ENCODE measurements at regions not wholly inside any gene's neighbourhood (a gene's known extent, or its start where the extent isn't known, plus 50 kb on each side); places are given as distances from the start of the nearest gene placed in this dataset.

DNA sequence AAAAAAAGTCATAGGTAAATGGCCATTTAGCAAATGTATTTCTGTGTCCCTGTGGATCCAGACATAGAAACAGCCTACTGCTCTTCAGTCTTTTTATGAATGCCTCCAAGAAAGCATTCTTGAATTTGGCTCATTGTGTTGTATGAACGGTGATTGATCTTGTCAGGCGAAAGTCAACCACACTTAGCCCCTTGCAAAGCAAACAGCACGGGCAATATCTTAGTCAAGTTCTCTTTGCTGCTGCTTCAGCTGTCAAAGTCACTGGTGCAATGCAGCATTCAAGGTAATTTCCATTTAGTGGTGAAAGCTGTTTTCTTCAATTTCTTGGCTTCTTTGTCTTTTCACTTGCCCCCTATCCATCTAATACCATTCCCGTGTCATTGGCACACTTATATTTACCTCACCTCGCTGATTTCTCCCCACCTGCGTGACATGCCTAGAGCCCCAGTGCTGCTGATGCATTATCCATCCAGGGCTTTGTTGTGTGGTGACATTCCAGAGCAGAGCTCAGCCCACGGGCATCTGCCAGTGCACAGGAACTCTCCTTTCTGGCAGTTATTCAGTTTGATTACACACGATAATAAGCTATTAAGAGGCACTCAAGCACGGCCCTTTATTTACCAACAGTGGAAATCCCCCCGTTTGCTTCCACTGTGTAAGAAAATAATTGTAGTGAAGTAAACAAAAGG lies 362.3 kb upstream of the NOVA1 start:
- DNase-seq (ENCODE audit: low read depth): no peak
- H3K4me3 ChIP-seq (ENCODE audit: low read depth, low read length): no peak overlapping the region
- in situ Hi-C loops (cut with HindIII; ENCODE audit: low sequenced_read_pairs): no loop called here
- TF ChIP-seq, protein P1, sequence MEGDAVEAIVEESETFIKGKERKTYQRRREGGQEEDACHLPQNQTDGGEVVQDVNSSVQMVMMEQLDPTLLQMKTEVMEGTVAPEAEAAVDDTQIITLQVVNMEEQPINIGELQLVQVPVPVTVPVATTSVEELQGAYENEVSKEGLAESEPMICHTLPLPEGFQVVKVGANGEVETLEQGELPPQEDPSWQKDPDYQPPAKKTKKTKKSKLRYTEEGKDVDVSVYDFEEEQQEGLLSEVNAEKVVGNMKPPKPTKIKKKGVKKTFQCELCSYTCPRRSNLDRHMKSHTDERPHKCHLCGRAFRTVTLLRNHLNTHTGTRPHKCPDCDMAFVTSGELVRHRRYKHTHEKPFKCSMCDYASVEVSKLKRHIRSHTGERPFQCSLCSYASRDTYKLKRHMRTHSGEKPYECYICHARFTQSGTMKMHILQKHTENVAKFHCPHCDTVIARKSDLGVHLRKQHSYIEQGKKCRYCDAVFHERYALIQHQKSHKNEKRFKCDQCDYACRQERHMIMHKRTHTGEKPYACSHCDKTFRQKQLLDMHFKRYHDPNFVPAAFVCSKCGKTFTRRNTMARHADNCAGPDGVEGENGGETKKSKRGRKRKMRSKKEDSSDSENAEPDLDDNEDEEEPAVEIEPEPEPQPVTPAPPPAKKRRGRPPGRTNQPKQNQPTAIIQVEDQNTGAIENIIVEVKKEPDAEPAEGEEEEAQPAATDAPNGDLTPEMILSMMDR (IDR thresholded peaks at IDR 0.05; ENCODE audit: low read depth, low read length, missing control alignments): no peak

DNA sequence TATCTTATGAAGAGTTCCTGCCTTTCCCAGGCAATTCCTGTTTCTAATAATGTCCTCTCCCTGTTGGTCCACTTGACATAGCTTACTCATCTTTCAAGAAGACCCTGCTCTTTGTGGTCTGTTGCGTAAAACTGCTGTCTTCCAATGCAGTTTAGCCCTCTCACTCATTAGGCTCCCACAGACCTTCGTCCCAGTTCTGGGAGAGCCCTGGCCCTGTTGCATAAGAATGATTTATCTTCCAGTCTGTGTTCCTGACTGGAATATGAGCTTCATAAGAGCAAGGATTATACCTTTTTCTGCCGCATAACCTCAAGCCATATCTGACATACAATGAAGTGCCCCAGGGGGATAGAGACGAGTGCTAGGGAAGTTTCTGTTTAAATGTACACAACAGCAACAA lies 365.9 kb upstream of the NOVA1 start:
- no peak for DNase-seq (ENCODE audit: low read depth)
- H3K4me3 ChIP-seq (ENCODE audit: low read depth, low read length): no peak overlapping the region
- in situ Hi-C loops (cut with HindIII; ENCODE audit: low sequenced_read_pairs): no loop called here
- TF ChIP-seq, protein P1 (IDR thresholded peaks at IDR 0.05; ENCODE audit: low read depth, low read length, missing control alignments): no peak

DNA sequence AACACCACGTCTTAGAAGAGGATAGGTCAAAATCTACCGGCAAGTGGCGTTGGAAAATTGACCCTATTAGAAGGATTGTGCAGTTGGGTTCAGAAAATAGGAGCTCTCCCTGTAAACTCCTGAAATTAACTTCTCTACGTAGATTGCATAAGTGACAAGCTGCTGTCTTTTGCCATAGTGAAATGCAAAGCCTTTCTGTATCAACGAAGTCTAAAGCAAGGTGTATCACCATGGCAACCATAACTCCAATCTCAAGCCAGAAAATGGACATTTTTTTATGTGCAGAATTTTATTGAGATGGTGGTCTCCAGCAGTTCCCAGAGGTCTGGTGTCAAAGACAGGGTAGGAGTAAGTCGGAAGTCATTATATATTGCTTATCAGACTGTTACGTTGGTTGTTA lies 367.7 kb upstream of the NOVA1 start:
- TF ChIP-seq, protein P1 (IDR thresholded peaks at IDR 0.05; ENCODE audit: low read depth, low read length, missing control alignments): no peak
- in situ Hi-C loops (cut with HindIII; ENCODE audit: low sequenced_read_pairs): no loop called here
- DNase-seq (ENCODE audit: low read depth): no peak
- no peak overlapping the region for H3K4me3 ChIP-seq (ENCODE audit: low read depth, low read length)

DNA sequence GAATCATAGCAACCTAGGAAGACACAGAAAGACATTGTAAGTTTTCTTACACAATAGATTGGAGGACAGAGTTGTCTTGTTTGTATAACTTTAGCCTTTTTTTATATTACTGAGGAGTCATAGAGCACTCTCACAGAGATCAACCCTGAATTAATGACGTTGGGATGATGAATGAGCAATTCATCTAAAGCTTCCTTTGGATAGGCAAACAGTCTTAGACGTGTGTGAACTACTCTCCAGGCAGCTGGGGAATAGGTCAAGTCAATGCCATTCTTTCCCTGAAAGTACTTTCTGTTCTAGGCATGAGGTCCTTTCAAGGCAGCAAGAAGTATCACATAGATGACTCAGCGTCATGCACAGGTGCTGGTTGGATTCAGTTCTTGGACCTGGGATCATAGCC lies 369.1 kb upstream of the NOVA1 start:
- no peak overlapping the region for H3K4me3 ChIP-seq (ENCODE audit: low read depth, low read length)
- no peak for DNase-seq (ENCODE audit: low read depth)
- TF ChIP-seq, protein P1 (IDR thresholded peaks at IDR 0.05; ENCODE audit: low read depth, low read length, missing control alignments): no peak
- in situ Hi-C loops (cut with HindIII; ENCODE audit: low sequenced_read_pairs): no loop called here

DNA sequence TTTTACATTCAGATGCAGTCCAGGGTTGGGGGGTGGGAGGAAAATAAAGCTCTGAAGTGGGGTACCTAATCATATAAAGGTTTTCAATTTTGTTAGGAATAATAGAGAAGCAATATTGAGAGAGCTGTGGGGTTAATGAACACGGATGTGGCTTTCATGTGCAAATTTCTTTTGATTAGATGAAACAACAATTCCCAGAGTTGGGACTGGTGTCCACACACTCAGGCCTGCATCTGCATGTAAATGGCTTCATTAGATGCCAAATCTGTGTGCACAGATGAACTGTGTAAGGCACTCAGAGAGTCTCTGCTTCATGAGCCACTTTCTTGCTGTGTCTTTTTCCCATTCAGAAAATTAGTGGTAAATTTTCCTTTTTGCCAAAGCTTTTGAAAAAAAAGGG lies 377.1 kb upstream of the NOVA1 start:
- TF ChIP-seq, protein P1 (IDR thresholded peaks at IDR 0.05; ENCODE audit: low read depth, low read length, missing control alignments): no peak
- no peak for DNase-seq (ENCODE audit: low read depth)
- H3K4me3 ChIP-seq (ENCODE audit: low read depth, low read length): no peak overlapping the region
- in situ Hi-C loops (cut with HindIII; ENCODE audit: low sequenced_read_pairs): no loop called here

DNA sequence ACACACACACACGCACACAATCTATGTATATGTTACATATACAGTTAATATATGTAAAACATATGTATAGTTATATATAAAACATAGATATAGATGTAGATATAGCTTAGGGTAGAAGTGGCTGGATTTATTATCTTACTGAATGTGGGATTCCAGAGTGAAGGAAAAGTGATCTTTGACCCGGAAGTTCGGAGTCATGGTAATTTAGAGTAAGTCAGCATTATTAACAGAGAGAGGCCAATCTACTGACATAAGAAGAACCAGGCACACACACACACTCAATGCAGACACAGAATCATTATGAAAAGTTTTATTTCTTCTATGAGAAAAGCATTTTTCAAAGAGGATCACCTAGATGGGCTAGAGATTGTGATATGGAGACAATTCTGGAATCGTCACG lies 384.2 kb upstream of the NOVA1 start:
- H3K4me3 ChIP-seq (ENCODE audit: low read depth, low read length): no peak overlapping the region
- TF ChIP-seq, protein P1 (IDR thresholded peaks at IDR 0.05; ENCODE audit: low read depth, low read length, missing control alignments): no peak
- in situ Hi-C loops (cut with HindIII; ENCODE audit: low sequenced_read_pairs): no loop called here
- no peak for DNase-seq (ENCODE audit: low read depth)
